SU-DHL-6 (cell line): ENCODE measurements at regions not wholly inside any gene's neighbourhood (a gene's known extent, or its start where the extent isn't known, plus 50 kb on each side); places are given as distances from the start of the nearest gene placed in this dataset.

Experiments
- CTCF ChIP-seq: fragments of 200-600 bp; sonication (generic); IDR thresholded peaks from one replicate; pipeline ENCODE4 v1.5.1; 2017; ENCODE audit warnings: antibody characterized with exemption, mild to moderate bottlenecking, low read length, moderate library complexity; ENCODE audit not compliant: insufficient read depth, poor library complexity, severe bottlenecking
- EZH2phosphoT487 ChIP-seq: fragments of 200-600 bp; sonication (generic), shearing (Covaris generic); conservative IDR thresholded peaks from 2 replicates; pipeline ENCODE4 v1.6.1; 2018; ENCODE audit warnings: mild to moderate bottlenecking, antibody characterized with exemption, low read length, moderate library complexity, mixed read lengths

GRCh38 chr11:92018332-92018731 is 206.3 kb upstream of the FAT3 start:
- TF ChIP-seq CTCF, result no peak
- no peak for TF ChIP-seq EZH2phosphoT487
